ENCODE measurements at regions not wholly inside any gene's neighbourhood (a gene's known extent, or its start where the extent isn't known, plus 50 kb on each side); places are given as distances from the start of the nearest gene placed in this dataset.

GRCh38 chr13:54573186-54573585 lies 1544.6 kb downstream of the OLFM4 start:
- in situ Hi-C loops (cut with HindIII; ENCODE audit: low sequenced_read_pairs): no loop called here
- DNase-seq (ENCODE audit: low read depth): no peak
- no peak for TF ChIP-seq CTCF (IDR thresholded peaks at IDR 0.05; ENCODE audit: low read depth, low read length, missing control alignments)
- no peak overlapping the region for H3K4me3 ChIP-seq (ENCODE audit: low read depth, low read length)

GRCh38 chr13:54574791-54575190 lies 1546.2 kb downstream of the OLFM4 start:
- DNase-seq (ENCODE audit: low read depth): no peak
- H3K4me3 ChIP-seq (ENCODE audit: low read depth, low read length): no peak overlapping the region
- no peak for TF ChIP-seq CTCF (IDR thresholded peaks at IDR 0.05; ENCODE audit: low read depth, low read length, missing control alignments)
- in situ Hi-C loops (cut with HindIII; ENCODE audit: low sequenced_read_pairs): no loop called here

DNA sequence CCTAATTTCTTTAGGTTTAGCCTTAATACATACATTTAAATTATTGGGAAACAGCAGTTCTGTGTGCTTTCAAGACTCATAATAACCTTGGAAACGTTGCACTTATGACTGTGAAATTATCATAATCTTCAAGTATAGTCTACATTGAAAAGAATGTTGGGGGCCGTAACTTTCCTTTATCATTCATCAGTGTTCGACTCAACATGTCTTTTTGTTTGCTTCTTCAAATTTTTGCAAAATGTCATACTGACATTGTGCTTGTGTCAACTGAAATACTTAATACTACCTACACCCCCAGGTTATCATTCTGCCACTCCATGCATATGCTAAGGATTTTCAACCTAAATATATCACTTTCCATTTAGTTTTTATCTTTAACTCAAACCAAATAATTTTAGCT lies 1562.9 kb downstream of the OLFM4 start:
- in situ Hi-C loops (cut with HindIII; ENCODE audit: low sequenced_read_pairs): no loop called here
- H3K4me3 ChIP-seq (ENCODE audit: low read depth, low read length): no peak overlapping the region
- no peak for DNase-seq (ENCODE audit: low read depth)
- TF ChIP-seq CTCF (IDR thresholded peaks at IDR 0.05; ENCODE audit: low read depth, low read length, missing control alignments): no peak

DNA sequence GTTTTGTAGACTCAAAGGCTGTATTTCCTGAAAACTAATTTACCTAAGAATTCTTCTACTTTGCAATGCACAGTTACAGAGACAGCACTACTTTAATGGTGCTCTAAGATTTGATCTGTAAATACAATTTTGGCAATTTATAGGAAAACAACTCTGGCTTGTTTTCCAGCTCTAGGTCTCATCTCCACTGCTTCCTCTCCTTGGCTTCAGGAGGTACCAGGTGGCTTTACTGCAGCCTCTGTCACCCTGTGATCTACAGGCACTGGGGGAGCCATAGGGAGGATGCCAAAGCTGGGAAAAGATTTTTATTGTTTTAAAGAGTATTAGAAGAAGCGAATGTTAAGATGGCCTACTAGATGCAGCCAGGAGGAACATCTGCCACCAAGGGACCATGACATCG lies 1563.6 kb downstream of the OLFM4 start:
- no peak for TF ChIP-seq CTCF (IDR thresholded peaks at IDR 0.05; ENCODE audit: low read depth, low read length, missing control alignments)
- no peak overlapping the region for H3K4me3 ChIP-seq (ENCODE audit: low read depth, low read length)
- no peak for DNase-seq (ENCODE audit: low read depth)
- in situ Hi-C loops (cut with HindIII; ENCODE audit: low sequenced_read_pairs): no loop called here

DNA sequence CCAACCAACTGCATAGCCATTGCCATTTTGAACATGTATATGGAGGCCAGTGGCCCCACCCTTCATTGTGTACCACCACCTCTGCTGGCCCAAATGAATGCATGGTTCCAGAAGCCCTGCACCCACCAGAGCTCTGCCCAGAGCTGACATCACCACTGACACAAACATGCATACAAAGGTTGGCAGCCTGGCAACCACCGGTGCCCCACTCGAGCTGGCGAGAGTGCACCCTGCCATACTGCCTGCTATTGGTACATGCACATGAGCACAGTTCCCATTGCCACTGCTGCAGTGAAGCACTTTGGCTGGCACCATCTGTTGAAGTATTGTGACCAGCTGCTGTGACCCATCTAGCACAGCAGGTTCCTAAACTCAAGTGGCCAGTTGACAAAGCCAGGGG lies 1564.9 kb downstream of the OLFM4 start:
- in situ Hi-C loops (cut with HindIII; ENCODE audit: low sequenced_read_pairs): no loop called here
- no peak for DNase-seq (ENCODE audit: low read depth)
- no peak overlapping the region for H3K4me3 ChIP-seq (ENCODE audit: low read depth, low read length)
- no peak for TF ChIP-seq CTCF (IDR thresholded peaks at IDR 0.05; ENCODE audit: low read depth, low read length, missing control alignments)

DNA sequence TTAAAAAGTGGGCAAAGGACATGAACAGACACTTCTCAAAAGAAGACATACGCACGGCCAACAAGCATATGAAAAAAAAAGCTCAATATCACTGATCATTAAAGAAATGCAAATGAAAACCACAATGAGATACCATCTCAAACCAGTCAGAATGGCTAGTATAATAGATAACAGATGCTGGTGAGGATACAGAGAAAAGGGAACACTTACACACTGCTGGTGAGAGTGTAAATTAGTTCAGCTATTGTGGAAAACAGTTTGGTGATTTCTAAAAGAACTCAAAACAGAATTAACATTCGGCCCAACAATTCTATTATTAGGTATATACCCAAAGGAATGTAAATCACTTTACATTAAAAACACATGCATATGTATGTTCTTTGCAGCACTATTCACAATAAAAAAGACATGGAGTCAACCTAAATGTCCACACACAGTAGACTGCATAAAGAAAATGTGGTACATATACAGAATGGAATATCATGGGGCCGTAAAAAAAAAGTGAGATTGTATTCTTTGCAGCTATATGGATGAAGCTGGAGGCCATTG lies 1569.0 kb downstream of the OLFM4 start:
- H3K4me3 ChIP-seq (ENCODE audit: low read depth, low read length): no peak overlapping the region
- in situ Hi-C loops (cut with HindIII; ENCODE audit: low sequenced_read_pairs): no loop called here
- no peak for TF ChIP-seq CTCF (IDR thresholded peaks at IDR 0.05; ENCODE audit: low read depth, low read length, missing control alignments)

DNA sequence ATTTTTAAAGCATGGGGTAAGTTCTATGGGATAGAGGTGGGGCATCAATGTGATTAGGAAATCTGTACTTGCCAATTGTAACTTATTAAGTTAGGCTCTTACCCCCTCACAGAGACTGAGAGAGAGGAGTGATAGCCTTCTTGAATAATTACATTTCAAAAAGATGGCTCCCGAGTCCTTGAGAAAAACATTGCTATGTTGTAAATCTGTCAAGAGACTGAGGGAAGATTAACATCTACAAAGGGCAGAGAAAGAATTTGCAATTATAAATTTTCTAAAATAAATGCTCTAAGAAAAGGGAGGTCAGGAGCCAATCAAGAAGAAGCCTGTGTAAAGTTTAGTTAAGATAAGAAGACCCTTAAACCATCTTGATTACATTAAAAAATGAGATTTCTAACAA lies 1570.8 kb downstream of the OLFM4 start:
- in situ Hi-C loops (cut with HindIII; ENCODE audit: low sequenced_read_pairs): no loop called here
- no peak for TF ChIP-seq CTCF (IDR thresholded peaks at IDR 0.05; ENCODE audit: low read depth, low read length, missing control alignments)

More for the DNA sequence above, 1569.0 kb downstream of the OLFM4 start:
- DNase-seq (ENCODE audit: low read depth): no peak

More for the DNA sequence above, 1570.8 kb downstream of the OLFM4 start:
- no peak for DNase-seq (ENCODE audit: low read depth)
- no peak overlapping the region for H3K4me3 ChIP-seq (ENCODE audit: low read depth, low read length)
